Sigmoid colon (tissue), 6 donors: ENCODE measurements at regions not wholly inside any gene's neighbourhood (a gene's known extent, or its start where the extent isn't known, plus 50 kb on each side); places are given as distances from the start of the nearest gene placed in this dataset.

Source experiments
- DNase-seq: peaks from one replicate; pipeline ENCODE4 v3.0.0-alpha.2; 2019
- H3K27ac ChIP-seq, 4 donors: fragments of 200-600 bp; sonication (generic); one replicate each; pipeline ENCODE4 v1.5.1; 2016 to 2019; ENCODE audit warnings: mild to moderate bottlenecking in 1 of 4
- H3K27me3 ChIP-seq, 3 donors: fragments of 200-600 bp; sonication (generic); one replicate each; pipeline ENCODE4 v1.5.1; 2019; ENCODE audit warnings: mild to moderate bottlenecking in 1 of 3
- H3K36me3 ChIP-seq, 4 donors: fragments of 200-600 bp; sonication (generic); one replicate each; pipeline ENCODE4 v1.5.1; 2016 to 2019
- H3K4me1 ChIP-seq, 4 donors: fragments of 200-600 bp; sonication (generic); one replicate each; pipeline ENCODE4 v1.5.1; 2017 to 2019
- H3K4me3 ChIP-seq, 4 donors: fragments of 200-600 bp; sonication (generic); one replicate each; pipeline ENCODE4 v1.5.1; 2017 to 2019; ENCODE audit warnings: mild to moderate bottlenecking in 2 of 4, moderate library complexity in 1 of 4
- H3K9me3 ChIP-seq, 4 donors: fragments of 200-600 bp in 3 of 4; sonication (generic) in 3 of 4; one replicate each; pipeline versions ENCODE4 v1.5.1 to v1.6.1; 2013 to 2019
- EP300 ChIP-seq, 4 donors: sonication (generic); formaldehyde crosslinking; IDR thresholded peaks; one replicate each; pipeline ENCODE4 v1.6.1; 2017; ENCODE audit warnings: antibody characterized with exemption in 4 of 4
- POLR2A ChIP-seq, 2 donors: fragments of 450-650 bp; IDR thresholded peaks; one replicate each; pipeline ENCODE4 v1.6.1; 2016; ENCODE audit warnings: antibody characterized with exemption in 2 of 2, mild to moderate bottlenecking in 2 of 2, moderate library complexity in 2 of 2
- POLR2AphosphoS5 ChIP-seq, 4 donors: sonication (generic); formaldehyde crosslinking; IDR thresholded peaks; one replicate each; pipeline ENCODE4 v1.6.1; 2017; ENCODE audit warnings: antibody characterized with exemption in 4 of 4
- WGBS, 2 donors: extraction: QIAGEN DNeasy Blood & Tissue Kit; methylation state at CpG; one replicate each; pipeline ENCODE4 v1.1.7; 2013; 5-methylcytosine and 5-hydroxymethylcytosine counted together
- intact Hi-C: fragments of 100-400 bp; cut with DNase I; formaldehyde crosslinking; loops from one replicate; pipeline ENCODE4 v1.15.1; 2023
- TF ChIP-seq, protein P1 (sequence below), 4 experiments: fragments of 450-650 bp in 3 of 4; fragments of 200-600 bp in 1 of 4; IDR thresholded peaks; one replicate each; pipeline ENCODE4 v1.5.1; 2016 to 2019; ENCODE audit warnings: antibody characterized with exemption in 4 of 4, mild to moderate bottlenecking in 3 of 4, moderate library complexity in 2 of 4
- donor health status: healthy with polysubstance abuse.
- donor health status: healthy.

GRCh38 chr15:24761704-24762302, 86.2 kb downstream of the NPAP1 start:
- no peaks in the 10 kb centered on the region for H3K27me3 ChIP-seq
- 69 to 73% methylated on average over 5 of the region's 5 CpGs for whole genome bisulfite sequencing, 2 donors
- no peak for DNase-seq
- intact Hi-C loops: no loop called here
- no peaks in the 10 kb centered on the region for H3K36me3 ChIP-seq
- no peak for TF ChIP-seq EP300 (IDR thresholded peaks at IDR 0.05)
- TF ChIP-seq, protein P1, sequence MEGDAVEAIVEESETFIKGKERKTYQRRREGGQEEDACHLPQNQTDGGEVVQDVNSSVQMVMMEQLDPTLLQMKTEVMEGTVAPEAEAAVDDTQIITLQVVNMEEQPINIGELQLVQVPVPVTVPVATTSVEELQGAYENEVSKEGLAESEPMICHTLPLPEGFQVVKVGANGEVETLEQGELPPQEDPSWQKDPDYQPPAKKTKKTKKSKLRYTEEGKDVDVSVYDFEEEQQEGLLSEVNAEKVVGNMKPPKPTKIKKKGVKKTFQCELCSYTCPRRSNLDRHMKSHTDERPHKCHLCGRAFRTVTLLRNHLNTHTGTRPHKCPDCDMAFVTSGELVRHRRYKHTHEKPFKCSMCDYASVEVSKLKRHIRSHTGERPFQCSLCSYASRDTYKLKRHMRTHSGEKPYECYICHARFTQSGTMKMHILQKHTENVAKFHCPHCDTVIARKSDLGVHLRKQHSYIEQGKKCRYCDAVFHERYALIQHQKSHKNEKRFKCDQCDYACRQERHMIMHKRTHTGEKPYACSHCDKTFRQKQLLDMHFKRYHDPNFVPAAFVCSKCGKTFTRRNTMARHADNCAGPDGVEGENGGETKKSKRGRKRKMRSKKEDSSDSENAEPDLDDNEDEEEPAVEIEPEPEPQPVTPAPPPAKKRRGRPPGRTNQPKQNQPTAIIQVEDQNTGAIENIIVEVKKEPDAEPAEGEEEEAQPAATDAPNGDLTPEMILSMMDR (IDR thresholded peaks at IDR 0.05): peak in 1 of 4 experiments; percentile 33
- no peak overlapping the region for H3K27ac ChIP-seq
- H3K4me1 ChIP-seq: no peaks in the 10 kb centered on the region
- peaks cover 0 to 4% (median 1%) of the 10 kb centered on the region in 4 donors for H3K9me3 ChIP-seq
- no peak overlapping the region for H3K4me3 ChIP-seq

DNA sequence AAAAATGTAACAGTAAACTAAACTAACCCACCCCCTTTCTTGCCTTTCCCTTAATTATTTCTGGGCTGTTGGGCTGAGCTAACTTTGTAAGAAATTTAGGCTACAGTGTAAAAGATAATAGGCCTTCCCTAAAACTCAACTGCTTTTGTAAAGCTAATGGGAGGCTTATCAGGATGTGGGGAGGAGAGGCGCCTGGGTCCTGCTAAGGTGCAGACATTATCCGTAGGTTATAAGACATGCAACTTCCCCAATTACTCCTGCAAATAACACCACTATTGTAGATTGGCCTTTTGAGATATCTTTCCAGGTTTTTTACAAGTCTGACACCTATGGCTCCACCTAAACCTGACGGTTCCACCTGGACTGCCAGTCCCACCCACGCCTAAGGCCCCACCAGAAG, 88.3 kb downstream of the NPAP1 start:
- TF ChIP-seq EP300 (IDR thresholded peaks at IDR 0.05): no peak
- TF ChIP-seq, protein P1 (IDR thresholded peaks at IDR 0.05): no peak
- no peak for TF ChIP-seq POLR2AphosphoS5 (IDR thresholded peaks at IDR 0.05)
- no peak for TF ChIP-seq POLR2A (IDR thresholded peaks at IDR 0.05)
- 67 to 73% methylated on average over 4 of the region's 4 CpGs for WGBS, 2 donors
- intact Hi-C loops: no loop called here

GRCh38 chr15:24764375-24765171, 89.0 kb downstream of the NPAP1 start:
- peaks cover 0 to 3% (median 0%) of the 10 kb centered on the region in 4 donors for H3K9me3 ChIP-seq
- H3K27me3 ChIP-seq: no peaks in the 10 kb centered on the region
- DNase-seq: no peak
- H3K4me3 ChIP-seq: no peak overlapping the region
- no peak overlapping the region for H3K27ac ChIP-seq
- TF ChIP-seq, protein P1 (IDR thresholded peaks at IDR 0.05): no peak
- TF ChIP-seq POLR2A (IDR thresholded peaks at IDR 0.05): no peak
- TF ChIP-seq POLR2AphosphoS5 (IDR thresholded peaks at IDR 0.05): no peak
- no peak for TF ChIP-seq EP300 (IDR thresholded peaks at IDR 0.05)
- no peaks in the 10 kb centered on the region for H3K4me1 ChIP-seq
- intact Hi-C loops: no loop called here
- no peaks in the 10 kb centered on the region for H3K36me3 ChIP-seq
- WGBS, 2 donors: 74 to 83% methylated on average over 7 of the region's 7 CpGs

More for the DNA sequence above, 88.3 kb downstream of the NPAP1 start:
- H3K4me1 ChIP-seq: no peaks in the 10 kb centered on the region
- DNase-seq: no peak
- H3K27ac ChIP-seq: no peak overlapping the region
- no peak overlapping the region for H3K4me3 ChIP-seq
- peaks cover 0 to 3% (median 0%) of the 10 kb centered on the region in 4 donors for H3K9me3 ChIP-seq
- H3K27me3 ChIP-seq: no peaks in the 10 kb centered on the region
- no peaks in the 10 kb centered on the region for H3K36me3 ChIP-seq

DNA sequence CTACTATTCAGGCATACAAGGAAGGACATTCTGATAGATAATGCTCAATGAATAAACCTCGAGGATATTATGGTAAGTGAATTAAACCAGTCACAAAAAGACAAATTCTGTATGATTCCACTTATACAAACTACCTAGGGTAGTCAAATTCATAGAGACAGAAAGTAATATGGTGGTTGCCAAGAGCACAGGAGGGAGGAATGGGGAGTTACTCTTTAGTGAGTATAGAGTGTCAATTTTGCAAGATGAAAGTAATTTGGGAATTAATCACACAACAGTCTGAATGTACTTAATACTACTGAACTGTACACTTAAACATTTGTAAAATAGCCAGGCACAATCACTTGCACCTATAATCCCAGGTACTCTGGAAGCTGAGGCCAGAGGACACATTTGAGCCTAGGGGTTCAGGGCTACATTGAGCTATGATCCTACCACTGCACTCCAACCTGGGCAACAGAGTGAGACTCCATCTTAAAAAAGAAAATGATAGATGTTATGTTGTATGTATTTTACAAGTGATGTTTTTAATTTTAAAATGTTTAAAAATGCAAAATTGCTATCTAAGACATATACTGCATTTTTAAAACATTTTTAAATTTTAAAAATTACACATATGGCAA, 91.0 kb downstream of the NPAP1 start:
- Histone ChIP-seq H3K4me1 (no peaks in the 10 kb centered on the region), H3K4me3 (no peak overlapping the region), H3K27me3 (no peaks in the 10 kb centered on the region), H3K9me3 (peaks cover 0 to 3% (median 0%) of the 10 kb centered on the region in 4 donors), H3K36me3 (no peaks in the 10 kb centered on the region), H3K27ac (no peak overlapping the region)
- intact Hi-C loops: no loop called here
- TF ChIP-seq, protein P1 (IDR thresholded peaks at IDR 0.05): no peak
- TF ChIP-seq POLR2A (IDR thresholded peaks at IDR 0.05) (no peak), EP300 (IDR thresholded peaks at IDR 0.05) (no peak), POLR2AphosphoS5 (IDR thresholded peaks at IDR 0.05) (no peak)
- DNase-seq: no peak
- WGBS, 2 donors: 44 to 60% methylated on average over 1 of the region's 1 CpG
